GM12878 (cell line): ENCODE measurements at regions not wholly inside any gene's neighbourhood (a gene's known extent, or its start where the extent isn't known, plus 50 kb on each side); places are given as distances from the start of the nearest gene placed in this dataset.

Experiments
- ATAC-seq: fragments of 200-7000 bp; cut with Tn5 transposase; 3 replicates; pipeline ENCODE4 v1.9.1; 2020; ENCODE audit warnings: mild to moderate bottlenecking, moderate library complexity
- BruUV-seq: library from RNA; stranded (reverse); fragments of 400-500 nt; replicated peaks from 2 replicates; lab custom pipeline; 2021; lab: Mats Ljungman, UMichigan
- CTCF ChIA-PET: fragments of 300-600 bp; sonication (Branson Sonifier 250); formaldehyde crosslinking; extraction: SDS; loops from one replicate; lab custom pipeline; 2021; ENCODE audit warnings: inconsistent platforms; lab: Yijun Ruan, JAX
- POLR2A ChIA-PET: fragments of 350-600 bp; formaldehyde crosslinking; extraction: SDS; loops from one replicate; lab custom pipeline; 2021; ENCODE audit warnings: inconsistent platforms; lab: Charles Lee
- RAD21 ChIA-PET: fragments of 300-600 bp; sonication (Branson Sonifier 250); formaldehyde crosslinking; loops from one replicate; lab custom pipeline; 2023; ENCODE audit warnings: antibody characterized with exemption; ENCODE audit not compliant: unreplicated experiment; lab: Charles Lee
- SMC1A ChIA-PET: fragments of 300-600 bp; sonication (Branson Sonifier 250); formaldehyde crosslinking; loops from one replicate; lab custom pipeline; 2023; ENCODE audit not compliant: unreplicated experiment, uncharacterized antibody; lab: Charles Lee
- DNase-seq: peaks from one replicate; pipeline ENCODE4 v3.0.0-alpha.2; 2011; ENCODE audit warnings: low read depth, low spot score
- FAIRE-seq: peaks from 3 replicates; lab custom pipeline; 2011; peaks lifted over from hg19 to GRCh38; lab: Jason Lieb, UNC
- H2AFZ ChIP-seq: 2 replicates; pipeline ENCODE4 v1.6.0; 2011; ENCODE audit warnings: low read depth, low read length, control low read depth; ENCODE audit not compliant: control insufficient read depth
- H3K27ac ChIP-seq: 2 replicates; pipeline ENCODE4 v1.5.1; 2011; ENCODE audit warnings: control low read depth; ENCODE audit not compliant: control insufficient read depth, insufficient read depth
- H3K27me3 ChIP-seq, 2 experiments: replicated peaks in 1 of 2; 2 replicates each; pipeline versions ENCODE4 v1.6.0 to v1.6.1; 2011; ENCODE audit warnings: low read length in 1 of 2; ENCODE audit not compliant: control insufficient read depth in 2 of 2, insufficient read depth in 2 of 2
- H3K36me3 ChIP-seq, 2 experiments: 2 replicates each; pipeline ENCODE4 v1.5.1; 2011; ENCODE audit warnings: low read length in 1 of 2; ENCODE audit not compliant: control insufficient read depth in 2 of 2, insufficient read depth in 2 of 2
- H3K4me1 ChIP-seq: 2 replicates; pipeline ENCODE4 v1.6.1; 2011; ENCODE audit warnings: mild to moderate bottlenecking, low read length, moderate library complexity, mixed read lengths; ENCODE audit not compliant: control insufficient read depth, insufficient read depth
- H3K4me2 ChIP-seq: 2 replicates; pipeline ENCODE4 v1.6.0; 2011; ENCODE audit warnings: control low read depth; ENCODE audit not compliant: control insufficient read depth, insufficient read depth
- H3K4me3 ChIP-seq: fragments of 200-600 bp; sonication (generic); 2 replicates; pipeline ENCODE4 v1.5.1; 2016
- H3K79me2 ChIP-seq: 2 replicates; pipeline ENCODE4 v1.6.0; 2011; ENCODE audit warnings: low read length; ENCODE audit not compliant: control insufficient read depth, insufficient read depth
- H3K9ac ChIP-seq: 2 replicates; pipeline ENCODE4 v1.8.0; 2011; ENCODE audit warnings: low read length, control low read depth, mixed read lengths; ENCODE audit not compliant: control insufficient read depth, insufficient read depth
- H3K9me3 ChIP-seq: replicated peaks from 3 replicates; pipeline ENCODE4 v1.5.1; 2011; ENCODE audit warnings: mild to moderate bottlenecking, low read length; ENCODE audit not compliant: control insufficient read depth, insufficient read depth
- H4K20me1 ChIP-seq: 2 replicates; pipeline ENCODE4 v1.6.0; 2011; ENCODE audit not compliant: control insufficient read depth, insufficient read depth
- BACH1 ChIP-seq: fragments of 450-650 bp; IDR thresholded peaks from 2 replicates; pipeline ENCODE4 v1.6.1; 2017; ENCODE audit warnings: mild to moderate bottlenecking, borderline replicate concordance
- BCL11A ChIP-seq: IDR thresholded peaks from 2 replicates; pipeline ENCODE4 v1.6.1; 2011; ENCODE audit warnings: low read depth, low read length
- BHLHE40 ChIP-seq, 2 experiments: fragments of 450-650 bp in 1 of 2; IDR thresholded peaks; 2 replicates each; pipeline ENCODE4 v1.6.1; 2011 to 2017; ENCODE audit warnings: low read depth in 2 of 2, borderline replicate concordance in 1 of 2, improper control_type of control experiment in 1 of 2, low read length in 1 of 2, mild to moderate bottlenecking in 1 of 2
- PAX8 ChIP-seq: fragments of 450-650 bp; IDR thresholded peaks from 2 replicates; pipeline ENCODE4 v1.6.1; 2017; ENCODE audit warnings: mild to moderate bottlenecking, moderate library complexity
- RUNX3 ChIP-seq: IDR thresholded peaks from 2 replicates; pipeline ENCODE4 v1.6.1; 2012; ENCODE audit warnings: low read length, inconsistent platforms
- SIN3A ChIP-seq: IDR thresholded peaks from 2 replicates; pipeline ENCODE4 v1.6.1; 2012; ENCODE audit warnings: low read depth, low read length, improper control_type of control experiment
- TCF12 ChIP-seq: IDR thresholded peaks from 2 replicates; pipeline ENCODE4 v1.6.1; 2011; ENCODE audit warnings: low read depth, mild to moderate bottlenecking, low read length
- TCF7 ChIP-seq: IDR thresholded peaks from 2 replicates; pipeline ENCODE4 v1.6.1; 2014; ENCODE audit warnings: antibody characterized with exemption, borderline replicate concordance
- ZNF274 ChIP-seq: IDR thresholded peaks from one replicate; pipeline ENCODE4 v1.8.0; 2011; ENCODE audit not compliant: insufficient read length, insufficient read depth
- WGBS: methylation state at CpG from one replicate; pipeline ENCODE4 v1.1.6; 2016; ENCODE audit warnings: low lambda C conversion rate; ENCODE audit not compliant: insufficient replicate concordance, insufficient coverage; ENCODE audit errors: missing lambda C conversion rate; 5-methylcytosine and 5-hydroxymethylcytosine counted together
- in situ Hi-C: fragments of 300-500 bp; cut with MboI; formaldehyde crosslinking; loops from 9 replicates; pipeline ENCODE4 v1.14.3; 2018; ENCODE audit warnings: mixed read lengths
- intact Hi-C: fragments of 100-400 bp; cut with micrococcal nuclease; formaldehyde crosslinking; loops from one replicate; pipeline ENCODE4 v1.14.2; 2022; ENCODE audit not compliant: unreplicated experiment
- TF ChIP-seq, protein P1 (sequence below): fragments of 450-650 bp; IDR thresholded peaks from 2 replicates; pipeline ENCODE4 v1.6.1; 2017; ENCODE audit warnings: mild to moderate bottlenecking, low read depth, inconsistent platforms; ENCODE audit not compliant: poor library complexity, severe bottlenecking
- TF ChIP-seq, protein P2 (sequence below): IDR thresholded peaks from 2 replicates; pipeline ENCODE4 v1.6.1; 2012; ENCODE audit warnings: mild to moderate bottlenecking, low read depth, low read length

DNA sequence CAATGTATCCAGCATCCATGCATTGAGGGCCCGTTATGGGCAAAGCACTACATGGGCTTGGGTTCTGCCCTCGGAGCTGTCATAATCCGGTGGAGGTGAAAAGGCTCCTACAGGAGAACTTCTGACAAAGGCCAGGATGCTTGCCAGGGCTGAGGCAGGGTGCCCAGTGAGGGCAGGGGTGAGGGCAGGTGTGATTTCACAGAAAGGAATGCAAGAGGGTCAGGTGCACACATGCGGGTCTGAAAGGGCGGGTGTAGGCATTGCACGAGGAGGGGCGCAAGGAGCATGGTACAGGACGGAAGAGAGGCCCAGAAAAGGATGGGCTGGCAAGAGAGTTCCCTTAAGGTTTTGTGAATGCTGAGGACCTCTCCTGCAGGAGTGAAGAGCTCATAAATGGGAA lies 348.0 kb downstream of the BTBD3 start:
- H4K20me1 ChIP-seq: no peaks in the 10 kb centered on the region
- H2AFZ ChIP-seq: no peak overlapping the region
- in situ Hi-C loops: no loop called here
- no TSS peak for BruUV-seq
- H3K9me3 ChIP-seq: no peaks in the 10 kb centered on the region
- intact Hi-C loops: no loop called here
- ChIA-PET POLR2A (no interaction called here), CTCF (no interaction called here), RAD21 (no interaction called here), SMC1A (no interaction called here)
- no peak overlapping the region for H3K4me3 ChIP-seq
- TF ChIP-seq BHLHE40 (IDR thresholded peaks at IDR 0.05; ENCODE audit: borderline replicate concordance in 1 of 2, low read depth in 2 of 2, low read length in 1 of 2) (no peak), RUNX3 (no peak), BACH1 (no peak), TCF12 (no peak)
- TF ChIP-seq, protein P1, sequence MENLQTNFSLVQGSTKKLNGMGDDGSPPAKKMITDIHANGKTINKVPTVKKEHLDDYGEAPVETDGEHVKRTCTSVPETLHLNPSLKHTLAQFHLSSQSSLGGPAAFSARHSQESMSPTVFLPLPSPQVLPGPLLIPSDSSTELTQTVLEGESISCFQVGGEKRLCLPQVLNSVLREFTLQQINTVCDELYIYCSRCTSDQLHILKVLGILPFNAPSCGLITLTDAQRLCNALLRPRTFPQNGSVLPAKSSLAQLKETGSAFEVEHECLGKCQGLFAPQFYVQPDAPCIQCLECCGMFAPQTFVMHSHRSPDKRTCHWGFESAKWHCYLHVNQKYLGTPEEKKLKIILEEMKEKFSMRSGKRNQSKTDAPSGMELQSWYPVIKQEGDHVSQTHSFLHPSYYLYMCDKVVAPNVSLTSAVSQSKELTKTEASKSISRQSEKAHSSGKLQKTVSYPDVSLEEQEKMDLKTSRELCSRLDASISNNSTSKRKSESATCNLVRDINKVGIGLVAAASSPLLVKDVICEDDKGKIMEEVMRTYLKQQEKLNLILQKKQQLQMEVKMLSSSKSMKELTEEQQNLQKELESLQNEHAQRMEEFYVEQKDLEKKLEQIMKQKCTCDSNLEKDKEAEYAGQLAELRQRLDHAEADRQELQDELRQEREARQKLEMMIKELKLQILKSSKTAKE: no peak
- no peaks in the 10 kb centered on the region for H3K4me1 ChIP-seq
- 22% methylated on average over 8 of the region's 8 CpGs for WGBS
- no peaks in the 10 kb centered on the region for H3K27me3 ChIP-seq
- no peak overlapping the region for H3K9ac ChIP-seq
- ATAC-seq: no peak
- no peak overlapping the region for H3K27ac ChIP-seq
- no peaks in the 10 kb centered on the region for H3K79me2 ChIP-seq
- no peak for FAIRE-seq
- H3K4me2 ChIP-seq: no peak overlapping the region
- DNase-seq: no peak
- no peaks in the 10 kb centered on the region for H3K36me3 ChIP-seq

DNA sequence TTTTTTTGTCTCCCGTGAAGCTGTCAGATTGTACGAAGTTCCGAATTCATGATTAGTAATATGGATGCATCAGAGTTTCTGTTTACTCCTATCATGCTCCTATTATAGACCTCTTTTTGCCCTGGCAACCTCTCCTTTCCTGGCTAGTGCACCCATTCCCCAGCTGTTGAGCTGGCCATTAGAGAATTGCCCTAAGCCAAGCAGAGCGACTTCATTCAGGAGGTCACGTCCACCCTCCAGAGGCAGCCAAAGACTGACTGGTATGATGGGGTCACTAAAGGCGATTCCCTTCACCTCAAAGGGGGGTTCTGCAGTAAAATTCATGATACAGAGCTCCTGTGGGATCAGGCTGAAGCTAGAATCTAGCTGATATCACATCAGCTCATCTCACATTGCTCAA lies 351.9 kb downstream of the BTBD3 start:
- SMC1A ChIA-PET: no interaction called here
- Histone ChIP-seq H3K4me3 (no peak overlapping the region), H3K27ac (no peak overlapping the region), H3K79me2 (no peaks in the 10 kb centered on the region), H3K9ac (no peak overlapping the region), H3K36me3 (no peaks in the 10 kb centered on the region), H3K9me3 (no peaks in the 10 kb centered on the region), H4K20me1 (no peaks in the 10 kb centered on the region), H3K4me2 (no peak overlapping the region), H3K27me3 (no peaks in the 10 kb centered on the region), H2AFZ (no peak overlapping the region), H3K4me1 (no peaks in the 10 kb centered on the region)
- FAIRE-seq: no peak
- TF ChIP-seq, protein P2, sequence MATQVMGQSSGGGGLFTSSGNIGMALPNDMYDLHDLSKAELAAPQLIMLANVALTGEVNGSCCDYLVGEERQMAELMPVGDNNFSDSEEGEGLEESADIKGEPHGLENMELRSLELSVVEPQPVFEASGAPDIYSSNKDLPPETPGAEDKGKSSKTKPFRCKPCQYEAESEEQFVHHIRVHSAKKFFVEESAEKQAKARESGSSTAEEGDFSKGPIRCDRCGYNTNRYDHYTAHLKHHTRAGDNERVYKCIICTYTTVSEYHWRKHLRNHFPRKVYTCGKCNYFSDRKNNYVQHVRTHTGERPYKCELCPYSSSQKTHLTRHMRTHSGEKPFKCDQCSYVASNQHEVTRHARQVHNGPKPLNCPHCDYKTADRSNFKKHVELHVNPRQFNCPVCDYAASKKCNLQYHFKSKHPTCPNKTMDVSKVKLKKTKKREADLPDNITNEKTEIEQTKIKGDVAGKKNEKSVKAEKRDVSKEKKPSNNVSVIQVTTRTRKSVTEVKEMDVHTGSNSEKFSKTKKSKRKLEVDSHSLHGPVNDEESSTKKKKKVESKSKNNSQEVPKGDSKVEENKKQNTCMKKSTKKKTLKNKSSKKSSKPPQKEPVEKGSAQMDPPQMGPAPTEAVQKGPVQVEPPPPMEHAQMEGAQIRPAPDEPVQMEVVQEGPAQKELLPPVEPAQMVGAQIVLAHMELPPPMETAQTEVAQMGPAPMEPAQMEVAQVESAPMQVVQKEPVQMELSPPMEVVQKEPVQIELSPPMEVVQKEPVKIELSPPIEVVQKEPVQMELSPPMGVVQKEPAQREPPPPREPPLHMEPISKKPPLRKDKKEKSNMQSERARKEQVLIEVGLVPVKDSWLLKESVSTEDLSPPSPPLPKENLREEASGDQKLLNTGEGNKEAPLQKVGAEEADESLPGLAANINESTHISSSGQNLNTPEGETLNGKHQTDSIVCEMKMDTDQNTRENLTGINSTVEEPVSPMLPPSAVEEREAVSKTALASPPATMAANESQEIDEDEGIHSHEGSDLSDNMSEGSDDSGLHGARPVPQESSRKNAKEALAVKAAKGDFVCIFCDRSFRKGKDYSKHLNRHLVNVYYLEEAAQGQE: no peak
- TF ChIP-seq BCL11A (no peak), PAX8 (no peak), SIN3A (no peak), TCF7 (no peak), BHLHE40 (IDR thresholded peaks at IDR 0.05; ENCODE audit: borderline replicate concordance in 1 of 2, low read depth in 2 of 2, low read length in 1 of 2) (no peak), ZNF274 (no peak)
- TF ChIP-seq, protein P1: no peak
- intact Hi-C loops: no loop called here
- in situ Hi-C loops: no loop called here
- DNase-seq: no peak
- CTCF ChIA-PET: no interaction called here
- RAD21 ChIA-PET: no interaction called here
- POLR2A ChIA-PET: no interaction called here
- 44% methylated on average over 5 of the region's 6 CpGs for WGBS
- no peak for ATAC-seq
- BruUV-seq: no TSS peak
